Lung (tissue), 11 donors: ENCODE measurements at regions not wholly inside any gene's neighbourhood (a gene's known extent, or its start where the extent isn't known, plus 50 kb on each side); places are given as distances from the start of the nearest gene placed in this dataset.
A peak's percentile ranks its signal among the peaks of the same experiment; 100 is the strongest.
"Not testable (repeated sequence)": the region's sequence is repeated elsewhere in the genome, so short reads cannot be mapped to it uniquely, and the experiment has no call there.

Experiments used
- ATAC-seq: fragments of 200-7000 bp; cut with Tn5 transposase; one replicate; pipeline ENCODE4 v1.9.1; 2020; ENCODE audit warnings: moderate number of reproducible peaks; ENCODE audit not compliant: insufficient read depth, low FRiP score
- DNase-seq, 3 donors: peaks; one replicate each; pipeline ENCODE4 v3.0.0-alpha.2; 2013 to 2017
- H3K27ac ChIP-seq, 2 donors: one replicate each; pipeline ENCODE4 v1.5.1; 2013; ENCODE audit warnings: mild to moderate bottlenecking in 2 of 2, moderate library complexity in 2 of 2, control low read depth in 1 of 2, inconsistent platforms in 1 of 2, low read depth in 1 of 2, low read length in 1 of 2
- H3K27me3 ChIP-seq, 3 donors: one replicate each; pipeline ENCODE4 v1.5.1; 2013; ENCODE audit warnings: low read length in 2 of 3; ENCODE audit not compliant: control insufficient read depth in 3 of 3, insufficient read depth in 3 of 3
- H3K36me3 ChIP-seq, 4 donors: one replicate each; pipeline ENCODE4 v1.5.1; 2013; ENCODE audit warnings: low read length in 4 of 4, mild to moderate bottlenecking in 1 of 4, moderate library complexity in 1 of 4; ENCODE audit not compliant: control insufficient read depth in 4 of 4, insufficient read depth in 4 of 4
- H3K4me1 ChIP-seq, 5 donors: one replicate each; pipeline ENCODE4 v1.5.1; 2013; ENCODE audit warnings: low read length in 5 of 5, mild to moderate bottlenecking in 2 of 5, moderate library complexity in 1 of 5; ENCODE audit not compliant: control insufficient read depth in 5 of 5, insufficient read depth in 5 of 5
- H3K4me3 ChIP-seq: one replicate; pipeline ENCODE4 v1.5.1; 2013; ENCODE audit warnings: mild to moderate bottlenecking, control low read depth, moderate library complexity
- H3K9ac ChIP-seq, 2 donors: one replicate each; pipeline ENCODE4 v1.5.1; 2013; ENCODE audit warnings: low read length in 2 of 2, control low read depth in 1 of 2; ENCODE audit not compliant: insufficient read depth in 1 of 2
- H3K9me3 ChIP-seq, 4 donors: one replicate each; pipeline ENCODE4 v1.5.1; 2013; ENCODE audit warnings: low read length in 3 of 4, mild to moderate bottlenecking in 1 of 4, moderate library complexity in 1 of 4; ENCODE audit not compliant: control insufficient read depth in 4 of 4, insufficient read depth in 3 of 4
- WGBS, 2 donors: extraction: QIAGEN DNeasy Blood & Tissue Kit; methylation state at CpG; one replicate each; pipeline ENCODE4 v1.1.7; 2013; 5-methylcytosine and 5-hydroxymethylcytosine counted together
- TF ChIP-seq, protein P1 (sequence below): IDR thresholded peaks from 2 replicates; pipeline ENCODE4 v1.5.1; 2012; ENCODE audit warnings: mild to moderate bottlenecking; ENCODE audit errors: control extremely low read depth, extremely low read depth
- donor health status: control.
- donor health status: control.
- donor health status: Bipolar disorder and iron deficiency.
- donor health status: healthy.
- donor health status: DM: yes; HTN: yes; CAD: no.

DNA sequence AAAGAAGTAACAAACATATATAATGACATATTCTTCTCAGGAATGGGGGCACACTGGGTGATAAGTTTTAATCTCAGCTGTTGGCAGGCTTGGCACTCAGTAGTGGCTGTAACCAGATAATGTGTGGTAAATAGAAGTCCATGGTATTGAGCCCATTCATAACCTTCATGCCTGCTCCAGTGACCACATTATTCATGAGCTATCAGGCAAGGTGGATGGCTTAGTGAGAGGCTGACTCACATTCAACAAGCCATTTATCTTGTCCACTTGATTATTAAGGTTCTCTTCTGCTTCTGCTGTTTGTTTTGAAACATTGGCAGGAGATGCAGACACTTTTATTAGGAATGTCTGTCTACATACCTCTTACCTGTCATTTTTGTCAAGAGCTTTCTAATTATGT is 950.4 kb upstream of the LRFN5 start:
- Histone ChIP-seq H3K27me3 (no peaks in the 10 kb centered on the region), H3K27ac (no peak overlapping the region), H3K9ac (no peak overlapping the region), H3K36me3 (no peaks in the 10 kb centered on the region), H3K9me3 (no peaks in the 10 kb centered on the region), H3K4me3 (no peak overlapping the region), H3K4me1 (no peaks in the 10 kb centered on the region)
- DNase-seq (no peak), ATAC-seq (no peak)
- TF ChIP-seq, protein P1, sequence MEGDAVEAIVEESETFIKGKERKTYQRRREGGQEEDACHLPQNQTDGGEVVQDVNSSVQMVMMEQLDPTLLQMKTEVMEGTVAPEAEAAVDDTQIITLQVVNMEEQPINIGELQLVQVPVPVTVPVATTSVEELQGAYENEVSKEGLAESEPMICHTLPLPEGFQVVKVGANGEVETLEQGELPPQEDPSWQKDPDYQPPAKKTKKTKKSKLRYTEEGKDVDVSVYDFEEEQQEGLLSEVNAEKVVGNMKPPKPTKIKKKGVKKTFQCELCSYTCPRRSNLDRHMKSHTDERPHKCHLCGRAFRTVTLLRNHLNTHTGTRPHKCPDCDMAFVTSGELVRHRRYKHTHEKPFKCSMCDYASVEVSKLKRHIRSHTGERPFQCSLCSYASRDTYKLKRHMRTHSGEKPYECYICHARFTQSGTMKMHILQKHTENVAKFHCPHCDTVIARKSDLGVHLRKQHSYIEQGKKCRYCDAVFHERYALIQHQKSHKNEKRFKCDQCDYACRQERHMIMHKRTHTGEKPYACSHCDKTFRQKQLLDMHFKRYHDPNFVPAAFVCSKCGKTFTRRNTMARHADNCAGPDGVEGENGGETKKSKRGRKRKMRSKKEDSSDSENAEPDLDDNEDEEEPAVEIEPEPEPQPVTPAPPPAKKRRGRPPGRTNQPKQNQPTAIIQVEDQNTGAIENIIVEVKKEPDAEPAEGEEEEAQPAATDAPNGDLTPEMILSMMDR: no peak

DNA sequence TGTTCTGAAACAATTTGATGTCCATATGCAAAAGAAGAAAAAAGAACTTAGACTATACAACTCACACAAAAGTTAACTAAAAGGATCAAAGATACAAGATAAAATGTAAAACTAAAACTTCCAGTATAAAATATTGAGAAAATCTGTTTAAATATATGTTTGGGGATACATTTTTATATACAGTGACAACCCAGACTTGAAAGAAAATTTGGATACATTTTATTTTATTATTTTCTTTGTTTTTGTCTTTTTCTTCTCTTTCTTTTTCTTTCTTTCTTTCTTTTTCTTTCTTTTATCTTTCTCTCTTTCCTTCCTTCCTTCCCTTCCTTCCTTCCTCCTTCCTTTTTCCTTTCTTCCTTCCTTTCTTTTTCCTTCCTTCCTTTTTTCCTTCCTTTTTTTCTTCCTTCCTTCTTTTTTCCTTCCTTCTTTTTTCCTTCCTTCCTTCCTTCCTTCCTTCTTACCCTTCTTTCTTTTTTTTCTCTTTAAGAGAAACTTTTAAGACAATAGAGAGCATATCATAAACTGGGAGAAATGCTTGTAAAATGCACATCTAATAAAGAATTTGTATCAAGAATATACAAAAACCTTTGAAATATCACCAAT is 954.5 kb upstream of the LRFN5 start:
- H3K27ac ChIP-seq: no peak overlapping the region
- no peaks in the 10 kb centered on the region for H3K4me1 ChIP-seq
- H3K27me3 ChIP-seq: no peaks in the 10 kb centered on the region
- TF ChIP-seq, protein P1: no peak
- H3K9me3 ChIP-seq: no peaks in the 10 kb centered on the region
- H3K4me3 ChIP-seq: no peak overlapping the region
- DNase-seq (no peak), ATAC-seq (no peak)
- no peak overlapping the region for H3K9ac ChIP-seq
- H3K36me3 ChIP-seq: no peaks in the 10 kb centered on the region

DNA sequence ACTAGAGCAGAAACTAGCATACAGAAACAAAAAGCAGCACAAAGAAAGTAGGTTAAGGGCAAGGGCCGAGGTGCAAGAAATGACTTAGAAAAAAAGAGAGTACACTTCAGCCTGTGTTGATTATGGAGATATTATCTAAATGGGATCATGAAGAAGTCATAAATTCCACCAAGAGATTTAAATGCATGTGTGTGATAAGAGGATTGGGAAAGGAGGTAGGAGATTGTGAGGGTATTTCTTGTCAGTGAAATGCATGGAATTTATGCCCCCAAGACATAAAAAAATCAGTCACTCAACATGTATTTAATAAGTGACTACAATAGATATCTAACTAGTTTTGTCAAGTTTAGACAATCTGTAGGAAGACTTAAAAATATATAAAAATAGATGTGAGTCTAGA is 976.2 kb upstream of the LRFN5 start:
- H3K9me3 ChIP-seq: no peaks in the 10 kb centered on the region
- no peak overlapping the region for H3K27ac ChIP-seq
- no peaks in the 10 kb centered on the region for H3K27me3 ChIP-seq
- no peak overlapping the region for H3K9ac ChIP-seq
- WGBS, 2 donors: 63 to 66% methylated on average over 1 of the region's 1 CpG
- no peak overlapping the region for H3K4me3 ChIP-seq
- no peak for DNase-seq
- H3K4me1 ChIP-seq: no peaks in the 10 kb centered on the region
- ATAC-seq: no peak
- no peaks in the 10 kb centered on the region for H3K36me3 ChIP-seq
- TF ChIP-seq, protein P1: no peak

- not testable (repeated sequence) for ATAC-seq, H3K9ac ChIP-seq, H3K9me3 ChIP-seq, H3K4me3 ChIP-seq, H3K4me1 ChIP-seq, H3K27ac ChIP-seq, H3K36me3 ChIP-seq, H3K27me3 ChIP-seq
- peak in 1 of 3 donors; percentile 3 for DNase-seq
- WGBS, 2 donors: 96 to 97% methylated on average over 28 to 40 of the region's 44 CpGs
These were observed 977.0 kb upstream of the LRFN5 start for GRCh38 chr14:40629551-40630137.
